RWPE2 (cell line): ENCODE measurements at regions not wholly inside any gene's neighbourhood (a gene's known extent, or its start where the extent isn't known, plus 50 kb on each side); places are given as distances from the start of the nearest gene placed in this dataset.

Experiments
- ATAC-seq: fragments of 200-7000 bp; cut with Tn5 transposase; 3 replicates; pipeline ENCODE4 v1.9.1; 2021; ENCODE audit warnings: low read depth
- DNase-seq: peaks from one replicate; pipeline ENCODE4 v3.0.0-alpha.2; 2020; ENCODE audit warnings: low spot score
- H3K27ac ChIP-seq: fragments of 450-650 bp; 2 replicates; pipeline ENCODE4 v1.5.1; 2017; ENCODE audit warnings: mild to moderate bottlenecking; ENCODE audit not compliant: poor library complexity, severe bottlenecking
- H3K27me3 ChIP-seq: fragments of 250-450 bp; sonication (Bioruptor Pico); 2 replicates; pipeline ENCODE4 v1.5.1; 2021; ENCODE audit warnings: mild to moderate bottlenecking, moderate library complexity; ENCODE audit not compliant: insufficient read depth, poor library complexity, severe bottlenecking
- H3K36me3 ChIP-seq: fragments of 250-450 bp; sonication (Bioruptor Pico); 2 replicates; pipeline ENCODE4 v1.5.1; 2020; ENCODE audit warnings: low read depth, mild to moderate bottlenecking, moderate library complexity
- H3K4me1 ChIP-seq: fragments of 250-450 bp; sonication (Bioruptor Pico); 2 replicates; pipeline ENCODE4 v1.5.1; 2021; ENCODE audit warnings: mild to moderate bottlenecking, moderate library complexity; ENCODE audit not compliant: insufficient read depth, poor library complexity, severe bottlenecking
- H3K4me3 ChIP-seq: fragments of 250-450 bp; sonication (Bioruptor Pico); 2 replicates; pipeline ENCODE4 v1.5.1; 2021; ENCODE audit warnings: mild to moderate bottlenecking, moderate library complexity; ENCODE audit not compliant: severe bottlenecking
- H3K9me3 ChIP-seq: fragments of 250-450 bp; sonication (Bioruptor Pico); 2 replicates; pipeline ENCODE4 v1.5.1; 2021; ENCODE audit warnings: mild to moderate bottlenecking, moderate library complexity; ENCODE audit not compliant: severe bottlenecking
- CTCF ChIP-seq: fragments of 450-650 bp; IDR thresholded peaks from one replicate; pipeline ENCODE4 v1.5.1; 2017; ENCODE audit warnings: mild to moderate bottlenecking, moderate library complexity; ENCODE audit not compliant: poor library complexity, severe bottlenecking

DNA sequence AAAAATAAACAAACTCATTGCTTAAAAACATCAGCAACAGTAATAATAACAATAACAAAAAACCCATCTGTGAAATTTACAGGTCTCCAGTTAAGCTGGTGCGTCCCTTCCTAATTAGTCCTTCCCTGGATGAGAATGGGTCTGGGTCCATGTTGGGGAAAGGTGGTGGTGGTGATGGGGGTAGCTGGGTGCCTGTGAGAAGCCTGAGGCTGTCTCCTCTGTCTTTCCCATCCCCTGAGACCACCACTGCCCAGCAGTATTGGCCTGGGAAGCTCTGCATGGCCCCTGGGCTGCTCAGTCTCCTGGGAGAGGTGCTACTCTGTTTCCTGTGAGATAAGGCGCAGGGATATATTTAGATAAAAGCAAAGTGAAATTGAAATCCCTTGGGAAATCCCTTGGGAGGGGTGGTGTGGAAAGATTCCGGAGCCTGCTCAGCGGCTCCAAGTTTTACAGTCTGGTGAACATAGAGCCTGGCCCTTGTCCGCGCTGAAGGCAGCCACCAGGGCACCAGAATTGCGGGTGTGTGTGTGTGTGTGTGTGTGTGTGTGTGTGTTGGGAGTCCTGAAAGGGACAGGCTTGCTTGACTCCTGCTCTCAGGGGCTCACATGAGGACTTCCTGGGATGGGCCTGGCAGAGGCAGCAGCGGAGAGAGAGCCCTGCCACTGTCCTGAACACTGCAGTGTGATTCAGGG lies 150.2 kb downstream of the FOXD2 start:
- DNase-seq (peak; percentile 7), ATAC-seq (no peak)
- Histone ChIP-seq H3K4me1 (peaks cover 3% of the 10 kb centered on the region), H3K27me3 (peaks cover 5% of the 10 kb centered on the region), H3K27ac (no peak overlapping the region), H3K36me3 (no peaks in the 10 kb centered on the region), H3K4me3 (no peak overlapping the region), H3K9me3 (no peaks in the 10 kb centered on the region)
- TF ChIP-seq CTCF = no peak

- ATAC-seq = no peak
- no peak overlapping the region for H3K4me3 ChIP-seq
Observed at GRCh38 chr1:47590523-47591225, 152.8 kb downstream of the FOXD2 start.

DNA sequence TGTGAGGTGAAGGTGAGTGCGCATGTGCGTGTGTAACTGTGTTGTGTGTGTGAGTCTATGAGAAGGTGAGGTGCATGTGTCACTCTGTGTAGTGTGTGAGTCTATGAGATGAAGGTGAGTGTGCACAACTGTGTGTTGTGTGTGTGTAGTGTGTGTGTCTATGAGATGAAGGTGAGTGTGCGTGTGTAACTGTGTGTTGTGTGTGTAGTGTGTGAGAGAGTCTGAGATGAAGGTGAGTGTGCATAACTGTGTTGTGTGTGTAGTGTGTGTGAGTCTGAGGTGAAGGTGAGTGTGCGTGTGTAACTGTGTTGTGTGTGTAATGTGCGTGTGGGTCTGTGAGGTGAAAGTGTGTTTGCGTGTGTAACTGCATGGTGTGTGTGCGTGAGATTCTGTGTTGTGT lies 154.0 kb downstream of the FOXD2 start:
- Histone ChIP-seq H3K27me3 (peaks cover 9% of the 10 kb centered on the region), H3K27ac (no peak overlapping the region), H3K36me3 (no peaks in the 10 kb centered on the region), H3K9me3 (no peaks in the 10 kb centered on the region), H3K4me1 (no peaks in the 10 kb centered on the region), H3K4me3 (no peak overlapping the region)
- no peak for TF ChIP-seq CTCF
- no peak for DNase-seq
- no peak for ATAC-seq

More at GRCh38 chr1:47590523-47591225, 152.8 kb downstream of the FOXD2 start:
- Histone ChIP-seq H3K9me3 (no peaks in the 10 kb centered on the region), H3K36me3 (no peaks in the 10 kb centered on the region), H3K27me3 (peaks cover 9% of the 10 kb centered on the region), H3K27ac (no peak overlapping the region), H3K4me1 (no peaks in the 10 kb centered on the region)
- no peak for DNase-seq
- no peak for TF ChIP-seq CTCF

DNA sequence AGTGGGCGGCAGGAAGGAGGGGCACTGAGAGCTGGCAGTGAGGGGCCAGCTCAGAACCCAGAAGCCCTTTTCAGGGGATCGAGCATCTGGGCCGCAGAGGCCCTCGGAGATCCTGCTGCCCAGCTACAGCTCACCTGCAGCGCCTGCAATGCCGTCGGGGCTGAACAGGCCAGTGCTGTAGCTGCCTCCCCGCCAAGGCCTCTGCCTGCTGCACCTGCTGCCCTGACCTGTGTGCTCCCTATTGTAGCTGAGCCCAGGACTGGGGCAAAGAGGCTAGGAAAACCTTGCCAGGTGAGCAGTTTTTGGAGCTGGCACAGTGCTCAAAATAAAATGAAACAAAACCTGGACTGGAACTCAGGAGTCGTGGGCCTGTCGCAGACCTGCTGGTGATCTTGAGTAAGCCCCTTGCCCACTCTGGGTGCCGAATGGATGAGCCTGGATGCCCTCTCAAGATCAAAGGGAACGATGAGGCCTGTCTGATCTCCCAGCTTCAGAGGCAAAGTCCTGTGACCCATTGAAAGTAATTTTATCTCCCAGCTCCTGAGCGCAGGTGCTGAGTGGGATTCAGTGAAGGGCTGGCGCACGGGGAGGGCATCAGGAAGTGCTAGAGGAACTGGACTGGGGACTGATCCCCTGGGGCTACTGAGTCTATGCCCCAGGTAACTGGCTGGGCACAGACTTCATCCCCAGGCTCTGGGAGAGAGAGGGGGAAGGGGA lies 154.6 kb downstream of the FOXD2 start:
- Histone ChIP-seq H3K27me3 (peaks cover 9% of the 10 kb centered on the region), H3K9me3 (no peaks in the 10 kb centered on the region), H3K27ac (no peak overlapping the region), H3K36me3 (no peaks in the 10 kb centered on the region), H3K4me3 (no peak overlapping the region), H3K4me1 (no peaks in the 10 kb centered on the region)
- ATAC-seq = peak; percentile 42; the same call in 2 of the 3 replicates
- no peak for DNase-seq
- no peak for TF ChIP-seq CTCF
